WTC11 (cell line): ENCODE measurements at regions not wholly inside any gene's neighbourhood (a gene's known extent, or its start where the extent isn't known, plus 50 kb on each side); places are given as distances from the start of the nearest gene placed in this dataset.

Experiments used
- ATAC-seq: fragments of 200-7000 bp; cut with Tn5 transposase; 2 replicates; pipeline ENCODE4 v1.10.0; 2021; ENCODE audit warnings: mild to moderate bottlenecking, moderate library complexity
- CTCF ChIA-PET: fragments of 300-600 bp; sonication (Branson Sonifier 250); formaldehyde crosslinking; loops from one replicate; lab custom pipeline; 2021; ENCODE audit warnings: antibody characterized with exemption; lab: Charles Lee
- POLR2A ChIA-PET: fragments of 350-600 bp; sonication (Branson Sonifier 250); formaldehyde crosslinking; loops from one replicate; lab custom pipeline; 2021; ENCODE audit warnings: antibody characterized with exemption; lab: Charles Lee
- DNase-seq: peaks from one replicate; pipeline ENCODE4 v3.0.0; 2021; ENCODE audit warnings: low spot score
- H3K27ac Mint-ChIP-seq: 2 replicates; pipeline ENCODE4 v1.8.0; 2021; ENCODE audit warnings: mixed read lengths
- H3K27me3 Mint-ChIP-seq: 2 replicates; pipeline ENCODE4 v1.8.0; 2021; ENCODE audit warnings: low read depth, mild to moderate bottlenecking, moderate library complexity, mixed read lengths
- H3K36me3 Mint-ChIP-seq: 2 replicates; pipeline ENCODE4 v1.8.0; 2021; ENCODE audit warnings: mixed read lengths
- H3K4me1 Mint-ChIP-seq: 2 replicates; pipeline ENCODE4 v1.8.0; 2022; ENCODE audit warnings: mixed read lengths
- H3K4me3 Mint-ChIP-seq: 2 replicates; pipeline ENCODE4 v1.8.0; 2021; ENCODE audit warnings: mild to moderate bottlenecking, moderate library complexity, mixed read lengths
- H3K9me3 Mint-ChIP-seq: 2 replicates; pipeline ENCODE4 v1.8.0; 2021; ENCODE audit warnings: mixed read lengths
- ESRRA ChIP-seq: sonication (generic); formaldehyde crosslinking; IDR thresholded peaks from 2 replicates; pipeline ENCODE4 v1.8.1; 2022; ENCODE audit warnings: mild to moderate bottlenecking, missing genetic modification reagents, borderline replicate concordance
- ETV6 ChIP-seq: sonication (generic); formaldehyde crosslinking; IDR thresholded peaks from 2 replicates; pipeline ENCODE4 v1.8.1; 2022; ENCODE audit warnings: mild to moderate bottlenecking, missing genetic modification reagents
- FOXK1 ChIP-seq: sonication (generic); formaldehyde crosslinking; IDR thresholded peaks from 2 replicates; pipeline ENCODE4 v1.8.0; 2022; ENCODE audit warnings: mild to moderate bottlenecking, moderate library complexity, missing genetic modification reagents
- FOXP1 ChIP-seq: sonication (generic); formaldehyde crosslinking; IDR thresholded peaks from 2 replicates; pipeline ENCODE4 v1.8.0; 2022; ENCODE audit warnings: missing genetic modification reagents, mild to moderate bottlenecking, moderate library complexity, borderline replicate concordance
- GRHL2 ChIP-seq: fragments of 250-450 bp; sonication (Bioruptor Pico); IDR thresholded peaks from 2 replicates; pipeline ENCODE4 v1.8.0; 2022; ENCODE audit warnings: mild to moderate bottlenecking, moderate library complexity; ENCODE audit not compliant: insufficient replicate concordance, severe bottlenecking
- GTF2I ChIP-seq: fragments of 250-450 bp; sonication (Bioruptor Pico); conservative IDR thresholded peaks from 2 replicates; pipeline ENCODE4 v1.4.0; 2021; ENCODE audit warnings: mild to moderate bottlenecking
- JUN ChIP-seq: sonication (generic); formaldehyde crosslinking; IDR thresholded peaks from 2 replicates; pipeline ENCODE4 v1.8.0; 2023; ENCODE audit warnings: mild to moderate bottlenecking, missing genetic modification reagents
- NR1H2 ChIP-seq: sonication (generic); formaldehyde crosslinking; IDR thresholded peaks from 2 replicates; pipeline ENCODE4 v1.9.0; 2021; ENCODE audit warnings: mild to moderate bottlenecking, moderate library complexity, missing genetic modification reagents
- NR2C2 ChIP-seq: sonication (generic); formaldehyde crosslinking; IDR thresholded peaks from 2 replicates; pipeline ENCODE4 v1.8.0; 2022; ENCODE audit warnings: mild to moderate bottlenecking, missing genetic modification reagents
- OVOL2 ChIP-seq: fragments of 250-450 bp; sonication (Bioruptor Pico); IDR thresholded peaks from 2 replicates; pipeline ENCODE4 v1.9.0; 2021; ENCODE audit warnings: mild to moderate bottlenecking, borderline replicate concordance
- ZNF263 ChIP-seq: sonication (generic); formaldehyde crosslinking; IDR thresholded peaks from 2 replicates; pipeline ENCODE4 v1.8.1; 2022; ENCODE audit warnings: low read depth, mild to moderate bottlenecking, moderate library complexity, missing genetic modification reagents
- ZNF423 ChIP-seq: fragments of 250-450 bp; sonication (Bioruptor Pico); IDR thresholded peaks from 2 replicates; pipeline ENCODE4 v2.1.2; 2022; ENCODE audit warnings: mild to moderate bottlenecking, moderate library complexity
- ZNF671 ChIP-seq: fragments of 250-450 bp; sonication (Bioruptor Pico); IDR thresholded peaks from 2 replicates; pipeline ENCODE4 v1.8.0; 2021; ENCODE audit warnings: mild to moderate bottlenecking
- TF ChIP-seq, protein P1 (sequence below): sonication (generic); formaldehyde crosslinking; IDR thresholded peaks from 2 replicates; pipeline ENCODE4 v1.8.0; 2022; ENCODE audit warnings: mild to moderate bottlenecking, missing genetic modification reagents
- TF ChIP-seq, protein P2 (sequence below): fragments of 200-600 bp; IDR thresholded peaks from 2 replicates; pipeline ENCODE4 v1.8.0; 2022; ENCODE audit warnings: antibody characterized with exemption
- TF ChIP-seq, protein P3 (sequence below): sonication (generic); formaldehyde crosslinking; conservative IDR thresholded peaks from 2 replicates; pipeline ENCODE4 v1.8.1; 2022; ENCODE audit warnings: mild to moderate bottlenecking, missing genetic modification reagents
- TF ChIP-seq, protein P4 (sequence below): fragments of 250-450 bp; sonication (Bioruptor Pico); conservative IDR thresholded peaks from 2 replicates; pipeline ENCODE4 v1.9.0; 2021; ENCODE audit warnings: mild to moderate bottlenecking
- TF ChIP-seq, protein P5 (sequence below): sonication (generic); formaldehyde crosslinking; IDR thresholded peaks from 2 replicates; pipeline ENCODE4 v1.8.0; 2022; ENCODE audit warnings: missing genetic modification reagents
- TF ChIP-seq, protein P6 (sequence below): sonication (generic); formaldehyde crosslinking; IDR thresholded peaks from 2 replicates; pipeline ENCODE4 v1.8.1; 2022; ENCODE audit warnings: low read depth, missing genetic modification reagents, borderline replicate concordance

DNA sequence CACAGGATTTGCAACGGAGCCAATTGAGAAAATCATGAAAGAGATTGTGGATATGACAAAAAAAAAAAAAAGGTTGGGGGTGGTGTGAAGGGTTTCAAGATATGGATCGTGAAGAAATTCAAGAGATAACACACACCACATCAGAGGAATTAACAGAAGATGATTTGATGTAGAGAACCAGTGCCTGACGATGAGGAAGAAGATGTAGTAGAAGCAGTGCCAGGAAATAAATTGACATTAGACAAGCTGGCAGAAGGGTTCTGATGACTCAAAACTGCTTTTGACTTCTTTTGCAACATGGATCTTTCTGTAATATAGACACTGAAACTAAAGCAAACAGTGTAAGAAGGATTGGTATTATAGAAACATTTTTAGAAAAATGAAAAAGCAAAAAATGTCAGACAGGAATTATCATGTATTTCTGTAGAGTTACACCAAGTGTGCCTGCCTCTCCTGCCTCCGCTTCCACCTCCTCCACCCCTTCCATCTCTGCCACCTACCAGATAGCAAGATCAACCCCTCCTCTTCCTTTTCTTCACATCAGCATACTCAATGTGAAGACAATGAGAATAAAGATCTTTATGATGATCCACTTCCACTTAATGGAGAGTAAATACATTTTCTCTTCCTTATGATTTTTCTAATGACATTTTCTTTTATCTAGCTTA lies 127.5 kb upstream of the OTUD4 start:
- Mint-ChIP-seq H3K9me3 (no peaks in the 10 kb centered on the region), H3K4me3 (no peak overlapping the region), H3K27me3 (no peaks in the 10 kb centered on the region), H3K27ac (no peak overlapping the region), H3K4me1 (no peaks in the 10 kb centered on the region)
- no peak for DNase-seq
- ChIA-PET CTCF (no interaction called here), POLR2A (no interaction called here)
- no peak for ATAC-seq
- TF ChIP-seq, protein P1, sequence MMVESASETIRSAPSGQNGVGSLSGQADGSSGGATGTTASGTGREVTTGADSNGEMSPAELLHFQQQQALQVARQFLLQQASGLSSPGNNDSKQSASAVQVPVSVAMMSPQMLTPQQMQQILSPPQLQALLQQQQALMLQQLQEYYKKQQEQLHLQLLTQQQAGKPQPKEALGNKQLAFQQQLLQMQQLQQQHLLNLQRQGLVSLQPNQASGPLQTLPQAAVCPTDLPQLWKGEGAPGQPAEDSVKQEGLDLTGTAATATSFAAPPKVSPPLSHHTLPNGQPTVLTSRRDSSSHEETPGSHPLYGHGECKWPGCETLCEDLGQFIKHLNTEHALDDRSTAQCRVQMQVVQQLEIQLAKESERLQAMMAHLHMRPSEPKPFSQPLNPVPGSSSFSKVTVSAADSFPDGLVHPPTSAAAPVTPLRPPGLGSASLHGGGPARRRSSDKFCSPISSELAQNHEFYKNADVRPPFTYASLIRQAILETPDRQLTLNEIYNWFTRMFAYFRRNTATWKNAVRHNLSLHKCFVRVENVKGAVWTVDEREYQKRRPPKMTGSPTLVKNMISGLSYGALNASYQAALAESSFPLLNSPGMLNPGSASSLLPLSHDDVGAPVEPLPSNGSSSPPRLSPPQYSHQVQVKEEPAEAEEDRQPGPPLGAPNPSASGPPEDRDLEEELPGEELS (CRISPR knock-in tag): no peak
- TF ChIP-seq OVOL2 (CRISPR knock-in tag): no peak
- no peak for TF ChIP-seq ZNF671
- no peak for TF ChIP-seq ETV6 (CRISPR knock-in tag)
- TF ChIP-seq GRHL2: no peak
- no peak for TF ChIP-seq FOXK1
- TF ChIP-seq, protein P2, sequence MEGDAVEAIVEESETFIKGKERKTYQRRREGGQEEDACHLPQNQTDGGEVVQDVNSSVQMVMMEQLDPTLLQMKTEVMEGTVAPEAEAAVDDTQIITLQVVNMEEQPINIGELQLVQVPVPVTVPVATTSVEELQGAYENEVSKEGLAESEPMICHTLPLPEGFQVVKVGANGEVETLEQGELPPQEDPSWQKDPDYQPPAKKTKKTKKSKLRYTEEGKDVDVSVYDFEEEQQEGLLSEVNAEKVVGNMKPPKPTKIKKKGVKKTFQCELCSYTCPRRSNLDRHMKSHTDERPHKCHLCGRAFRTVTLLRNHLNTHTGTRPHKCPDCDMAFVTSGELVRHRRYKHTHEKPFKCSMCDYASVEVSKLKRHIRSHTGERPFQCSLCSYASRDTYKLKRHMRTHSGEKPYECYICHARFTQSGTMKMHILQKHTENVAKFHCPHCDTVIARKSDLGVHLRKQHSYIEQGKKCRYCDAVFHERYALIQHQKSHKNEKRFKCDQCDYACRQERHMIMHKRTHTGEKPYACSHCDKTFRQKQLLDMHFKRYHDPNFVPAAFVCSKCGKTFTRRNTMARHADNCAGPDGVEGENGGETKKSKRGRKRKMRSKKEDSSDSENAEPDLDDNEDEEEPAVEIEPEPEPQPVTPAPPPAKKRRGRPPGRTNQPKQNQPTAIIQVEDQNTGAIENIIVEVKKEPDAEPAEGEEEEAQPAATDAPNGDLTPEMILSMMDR: no peak
- TF ChIP-seq, all 79 proteins: peak for 0
- no peaks in the 10 kb centered on the region for H3K36me3 Mint-ChIP-seq

DNA sequence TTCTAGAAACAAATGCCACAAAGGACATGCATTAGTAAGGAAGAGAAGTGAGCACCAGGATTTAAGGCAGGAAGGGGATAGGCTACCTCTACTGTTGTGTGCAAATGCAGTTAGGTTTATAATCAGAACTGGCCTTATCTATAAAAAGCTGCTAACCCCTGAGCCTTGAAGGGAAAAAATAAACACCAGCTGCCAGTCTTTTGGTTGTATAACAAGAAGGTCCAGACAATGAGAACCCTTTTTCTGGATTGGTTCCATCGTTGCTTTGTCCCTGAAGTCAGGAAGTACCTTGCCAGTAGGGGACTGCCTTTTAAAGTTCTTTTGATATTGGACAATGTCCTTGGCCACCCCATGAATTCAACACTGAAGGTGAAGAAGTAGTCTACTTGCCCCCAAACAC lies 126.7 kb upstream of the OTUD4 start:
- Mint-ChIP-seq H3K9me3 (no peaks in the 10 kb centered on the region), H3K27ac (no peak overlapping the region), H3K4me3 (no peak overlapping the region), H3K27me3 (no peaks in the 10 kb centered on the region), H3K36me3 (no peaks in the 10 kb centered on the region), H3K4me1 (no peaks in the 10 kb centered on the region)
- DNase-seq (no peak), ATAC-seq (no peak)
- POLR2A ChIA-PET: no interaction called here
- CTCF ChIA-PET: no interaction called here
- TF ChIP-seq ZNF263 (CRISPR knock-in tag) (no peak), NR1H2 (CRISPR knock-in tag) (no peak), FOXK1 (no peak), JUN (CRISPR knock-in tag) (no peak), ZNF423 (CRISPR knock-in tag) (no peak), NR2C2 (CRISPR knock-in tag) (no peak), GTF2I (CRISPR knock-in tag) (no peak), ESRRA (no peak), FOXP1 (CRISPR knock-in tag) (no peak)
- TF ChIP-seq, protein P3, sequence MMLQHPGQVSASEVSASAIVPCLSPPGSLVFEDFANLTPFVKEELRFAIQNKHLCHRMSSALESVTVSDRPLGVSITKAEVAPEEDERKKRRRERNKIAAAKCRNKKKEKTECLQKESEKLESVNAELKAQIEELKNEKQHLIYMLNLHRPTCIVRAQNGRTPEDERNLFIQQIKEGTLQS (CRISPR knock-in tag): no peak
- TF ChIP-seq, protein P4, sequence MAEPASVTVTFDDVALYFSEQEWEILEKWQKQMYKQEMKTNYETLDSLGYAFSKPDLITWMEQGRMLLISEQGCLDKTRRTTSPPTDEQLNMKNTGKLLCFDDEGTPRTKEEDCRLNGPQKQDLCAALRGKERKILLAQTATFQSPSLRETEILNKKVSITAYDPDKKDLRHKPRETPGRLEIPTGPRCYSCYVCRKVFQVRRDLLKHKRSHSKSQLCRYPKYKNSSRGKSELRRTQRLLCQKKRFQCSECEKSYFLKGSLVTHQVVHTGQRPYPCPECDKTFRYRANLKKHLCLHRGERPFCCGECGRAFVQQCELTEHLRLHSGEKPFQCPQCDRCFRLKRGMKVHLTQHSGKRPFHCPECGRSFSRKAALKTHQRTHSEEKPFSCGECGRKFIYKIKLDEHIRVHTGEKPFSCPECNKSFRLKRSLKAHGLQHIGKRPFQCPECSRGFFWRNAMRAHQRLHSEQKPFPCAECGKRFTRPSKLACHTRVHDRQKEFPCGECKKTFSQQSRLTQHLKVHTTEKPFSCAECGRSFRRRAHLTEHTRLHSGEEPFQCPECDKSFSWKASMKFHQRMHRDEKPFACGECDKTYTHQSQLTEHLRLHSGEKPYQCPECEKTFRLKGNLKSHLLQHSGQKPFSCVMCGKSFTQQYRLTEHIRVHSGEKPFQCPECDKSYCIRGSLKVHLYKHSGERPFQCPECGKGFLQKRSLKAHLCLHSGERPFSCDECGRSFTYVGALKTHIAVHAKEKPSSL (CRISPR knock-in tag): no peak
- TF ChIP-seq, protein P5, sequence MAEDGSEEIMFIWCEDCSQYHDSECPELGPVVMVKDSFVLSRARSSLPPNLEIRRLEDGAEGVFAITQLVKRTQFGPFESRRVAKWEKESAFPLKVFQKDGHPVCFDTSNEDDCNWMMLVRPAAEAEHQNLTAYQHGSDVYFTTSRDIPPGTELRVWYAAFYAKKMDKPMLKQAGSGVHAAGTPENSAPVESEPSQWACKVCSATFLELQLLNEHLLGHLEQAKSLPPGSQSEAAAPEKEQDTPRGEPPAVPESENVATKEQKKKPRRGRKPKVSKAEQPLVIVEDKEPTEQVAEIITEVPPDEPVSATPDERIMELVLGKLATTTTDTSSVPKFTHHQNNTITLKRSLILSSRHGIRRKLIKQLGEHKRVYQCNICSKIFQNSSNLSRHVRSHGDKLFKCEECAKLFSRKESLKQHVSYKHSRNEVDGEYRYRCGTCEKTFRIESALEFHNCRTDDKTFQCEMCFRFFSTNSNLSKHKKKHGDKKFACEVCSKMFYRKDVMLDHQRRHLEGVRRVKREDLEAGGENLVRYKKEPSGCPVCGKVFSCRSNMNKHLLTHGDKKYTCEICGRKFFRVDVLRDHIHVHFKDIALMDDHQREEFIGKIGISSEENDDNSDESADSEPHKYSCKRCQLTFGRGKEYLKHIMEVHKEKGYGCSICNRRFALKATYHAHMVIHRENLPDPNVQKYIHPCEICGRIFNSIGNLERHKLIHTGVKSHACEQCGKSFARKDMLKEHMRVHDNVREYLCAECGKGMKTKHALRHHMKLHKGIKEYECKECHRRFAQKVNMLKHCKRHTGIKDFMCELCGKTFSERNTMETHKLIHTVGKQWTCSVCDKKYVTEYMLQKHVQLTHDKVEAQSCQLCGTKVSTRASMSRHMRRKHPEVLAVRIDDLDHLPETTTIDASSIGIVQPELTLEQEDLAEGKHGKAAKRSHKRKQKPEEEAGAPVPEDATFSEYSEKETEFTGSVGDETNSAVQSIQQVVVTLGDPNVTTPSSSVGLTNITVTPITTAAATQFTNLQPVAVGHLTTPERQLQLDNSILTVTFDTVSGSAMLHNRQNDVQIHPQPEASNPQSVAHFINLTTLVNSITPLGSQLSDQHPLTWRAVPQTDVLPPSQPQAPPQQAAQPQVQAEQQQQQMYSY (CRISPR knock-in tag): no peak
- TF ChIP-seq, protein P6, sequence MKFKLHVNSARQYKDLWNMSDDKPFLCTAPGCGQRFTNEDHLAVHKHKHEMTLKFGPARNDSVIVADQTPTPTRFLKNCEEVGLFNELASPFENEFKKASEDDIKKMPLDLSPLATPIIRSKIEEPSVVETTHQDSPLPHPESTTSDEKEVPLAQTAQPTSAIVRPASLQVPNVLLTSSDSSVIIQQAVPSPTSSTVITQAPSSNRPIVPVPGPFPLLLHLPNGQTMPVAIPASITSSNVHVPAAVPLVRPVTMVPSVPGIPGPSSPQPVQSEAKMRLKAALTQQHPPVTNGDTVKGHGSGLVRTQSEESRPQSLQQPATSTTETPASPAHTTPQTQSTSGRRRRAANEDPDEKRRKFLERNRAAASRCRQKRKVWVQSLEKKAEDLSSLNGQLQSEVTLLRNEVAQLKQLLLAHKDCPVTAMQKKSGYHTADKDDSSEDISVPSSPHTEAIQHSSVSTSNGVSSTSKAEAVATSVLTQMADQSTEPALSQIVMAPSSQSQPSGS (CRISPR knock-in tag): no peak
